MCF 10A (cell line): ENCODE measurements at regions not wholly inside any gene's neighbourhood (a gene's known extent, or its start where the extent isn't known, plus 50 kb on each side); places are given as distances from the start of the nearest gene placed in this dataset.
A peak's percentile ranks its signal among the peaks of the same experiment; 100 is the strongest.

Source experiments
- BruUV-seq: library from RNA; stranded (reverse); fragments of 400-500 nt; replicated peaks from 2 replicates; lab custom pipeline; 2021; lab: Mats Ljungman, UMichigan
- CTCF ChIA-PET: fragments of 300-600 bp; sonication (Branson Sonifier 250); formaldehyde crosslinking; extraction: SDS; loops from one replicate; lab custom pipeline; 2021; ENCODE audit warnings: antibody characterized with exemption, inconsistent platforms; lab: Yijun Ruan, JAX
- POLR2A ChIA-PET: fragments of 300-600, 350-650 bp; sonication (Branson Sonifier 250); formaldehyde crosslinking; extraction: SDS; loops from one replicate; lab custom pipeline; 2020; ENCODE audit warnings: antibody characterized with exemption, inconsistent platforms; lab: Yijun Ruan, JAX
- DNase-seq: peaks from one replicate; pipeline ENCODE4 v3.0.0-alpha.2; 2018; ENCODE audit not compliant: unreplicated experiment
- H3K27ac Mint-ChIP-seq: one replicate; pipeline ENCODE4 v1.8.0; 2022; ENCODE audit warnings: mild to moderate bottlenecking, low read depth, mixed read lengths; ENCODE audit not compliant: unreplicated experiment
- H3K27me3 Mint-ChIP-seq: one replicate; pipeline ENCODE4 v1.8.0; 2022; ENCODE audit warnings: mixed read lengths; ENCODE audit not compliant: insufficient read depth, unreplicated experiment
- H3K36me3 Mint-ChIP-seq: one replicate; pipeline ENCODE4 v1.8.0; 2022; ENCODE audit warnings: mild to moderate bottlenecking, moderate library complexity, mixed read lengths; ENCODE audit not compliant: insufficient read depth, unreplicated experiment
- H3K4me1 Mint-ChIP-seq: one replicate; pipeline ENCODE4 v1.8.0; 2022; ENCODE audit warnings: mixed read lengths; ENCODE audit not compliant: insufficient read depth, unreplicated experiment
- H3K4me3 Mint-ChIP-seq: one replicate; pipeline ENCODE4 v1.8.0; 2022; ENCODE audit warnings: mild to moderate bottlenecking, moderate library complexity, mixed read lengths; ENCODE audit not compliant: unreplicated experiment
- H3K9me3 Mint-ChIP-seq: one replicate; pipeline ENCODE4 v1.8.0; 2022; ENCODE audit warnings: mixed read lengths; ENCODE audit not compliant: unreplicated experiment
- intact Hi-C: fragments of 100-400 bp; cut with micrococcal nuclease; formaldehyde crosslinking; loops from 2 replicates; pipeline ENCODE4 v1.14.1; 2022
- TF ChIP-seq, protein P1 (sequence below): fragments of 200-600 bp; IDR thresholded peaks from one replicate; pipeline ENCODE4 v1.8.0; 2022; ENCODE audit warnings: antibody characterized with exemption, mild to moderate bottlenecking; ENCODE audit not compliant: unreplicated experiment

- CTCF ChIA-PET = interaction anchor here (0.6 to 1.2 kb wide), 2 partner anchors 10 to 270 kb away, joined by 3 read pairs; no protein-coding TSS in a partner anchor
Observed at GRCh38 chr1:188706742-188707141, 1770.9 kb downstream of the BRINP3 start.

GRCh38 chr1:188708795-188709535 is 1768.7 kb downstream of the BRINP3 start:
- ChIA-PET CTCF (interaction anchor here (0.7 to 1.0 kb wide), 3 partner anchors 221 to 505 kb away, joined by 3 to 4 read pairs (median 4); no protein-coding TSS in a partner anchor), POLR2A (no interaction called here)
- H3K4me3 Mint-ChIP-seq = no peak overlapping the region
- DNase-seq = no peak
- H3K4me1 Mint-ChIP-seq = no peaks in the 10 kb centered on the region
- no peaks in the 10 kb centered on the region for H3K36me3 Mint-ChIP-seq
- H3K27me3 Mint-ChIP-seq = no peaks in the 10 kb centered on the region
- TF ChIP-seq, protein P1, sequence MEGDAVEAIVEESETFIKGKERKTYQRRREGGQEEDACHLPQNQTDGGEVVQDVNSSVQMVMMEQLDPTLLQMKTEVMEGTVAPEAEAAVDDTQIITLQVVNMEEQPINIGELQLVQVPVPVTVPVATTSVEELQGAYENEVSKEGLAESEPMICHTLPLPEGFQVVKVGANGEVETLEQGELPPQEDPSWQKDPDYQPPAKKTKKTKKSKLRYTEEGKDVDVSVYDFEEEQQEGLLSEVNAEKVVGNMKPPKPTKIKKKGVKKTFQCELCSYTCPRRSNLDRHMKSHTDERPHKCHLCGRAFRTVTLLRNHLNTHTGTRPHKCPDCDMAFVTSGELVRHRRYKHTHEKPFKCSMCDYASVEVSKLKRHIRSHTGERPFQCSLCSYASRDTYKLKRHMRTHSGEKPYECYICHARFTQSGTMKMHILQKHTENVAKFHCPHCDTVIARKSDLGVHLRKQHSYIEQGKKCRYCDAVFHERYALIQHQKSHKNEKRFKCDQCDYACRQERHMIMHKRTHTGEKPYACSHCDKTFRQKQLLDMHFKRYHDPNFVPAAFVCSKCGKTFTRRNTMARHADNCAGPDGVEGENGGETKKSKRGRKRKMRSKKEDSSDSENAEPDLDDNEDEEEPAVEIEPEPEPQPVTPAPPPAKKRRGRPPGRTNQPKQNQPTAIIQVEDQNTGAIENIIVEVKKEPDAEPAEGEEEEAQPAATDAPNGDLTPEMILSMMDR = no peak
- no peak overlapping the region for H3K27ac Mint-ChIP-seq
- no peaks in the 10 kb centered on the region for H3K9me3 Mint-ChIP-seq
- BruUV-seq = no TSS peak
- intact Hi-C loops = no loop called here

More at GRCh38 chr1:188706742-188707141, 1770.9 kb downstream of the BRINP3 start:
- peak; percentile 85 for DNase-seq
- Mint-ChIP-seq H3K9me3 (no peaks in the 10 kb centered on the region), H3K27ac (peak overlapping the region; percentile 26), H3K4me1 (no peaks in the 10 kb centered on the region), H3K36me3 (no peaks in the 10 kb centered on the region), H3K4me3 (no peak overlapping the region), H3K27me3 (no peaks in the 10 kb centered on the region)
- intact Hi-C loops = no loop called here
- POLR2A ChIA-PET = interaction anchor here (0.6 to 1.1 kb wide), 6 partner anchors 130 to 1502 kb away, joined by 3 read pairs; no protein-coding TSS in a partner anchor
- TF ChIP-seq, protein P1 = no peak
- no TSS peak for BruUV-seq

DNA sequence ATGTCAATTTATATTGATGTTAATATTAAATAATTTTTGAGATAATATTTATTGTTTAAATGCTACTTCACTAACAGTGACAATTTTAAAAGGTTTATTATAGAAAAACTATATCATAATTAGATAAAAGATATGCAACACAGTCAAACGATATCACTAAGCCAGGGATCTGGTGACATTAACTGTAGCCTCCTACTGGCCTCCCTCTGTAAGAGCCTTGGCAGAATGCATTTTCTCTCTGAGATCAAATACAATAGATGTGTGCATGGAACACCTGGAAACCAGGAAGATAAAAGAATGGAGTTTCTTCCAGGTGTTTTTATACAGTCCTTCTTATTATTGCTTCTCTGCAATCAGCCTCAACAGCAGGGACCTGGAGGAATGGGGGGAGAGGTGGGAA is 1762.1 kb downstream of the BRINP3 start:
- peak; percentile 16 for DNase-seq
- H3K27me3 Mint-ChIP-seq = no peaks in the 10 kb centered on the region
- ChIA-PET CTCF (interaction anchor here (1.4 kb wide), 1 partner anchor 8 kb away, joined by 3 read pairs; no protein-coding TSS in a partner anchor), POLR2A (no interaction called here)
- TF ChIP-seq, protein P1 = no peak
- no peaks in the 10 kb centered on the region for H3K9me3 Mint-ChIP-seq
- no peaks in the 10 kb centered on the region for H3K4me1 Mint-ChIP-seq
- no peak overlapping the region for H3K4me3 Mint-ChIP-seq
- no peaks in the 10 kb centered on the region for H3K36me3 Mint-ChIP-seq
- intact Hi-C loops = no loop called here
- BruUV-seq = no TSS peak
- no peak overlapping the region for H3K27ac Mint-ChIP-seq

- H3K9me3 Mint-ChIP-seq = no peaks in the 10 kb centered on the region
- intact Hi-C loops = no loop called here
- TF ChIP-seq, protein P1 = no peak
- POLR2A ChIA-PET = interaction anchor here (0.6 kb wide), 1 partner anchor 807 kb away, joined by 3 read pairs; no protein-coding TSS in a partner anchor
- no peak for DNase-seq
- no TSS peak for BruUV-seq
- no peaks in the 10 kb centered on the region for H3K27me3 Mint-ChIP-seq
- no peak overlapping the region for H3K4me3 Mint-ChIP-seq
- no peak overlapping the region for H3K27ac Mint-ChIP-seq
- H3K4me1 Mint-ChIP-seq = no peaks in the 10 kb centered on the region
- no peaks in the 10 kb centered on the region for H3K36me3 Mint-ChIP-seq
- CTCF ChIA-PET = no interaction called here
Observed at GRCh38 chr1:188719735-188720134, 1757.9 kb downstream of the BRINP3 start.
